Cerebellar cortex (tissue), 1 donor: ENCODE measurements at regions not wholly inside any gene's neighbourhood (a gene's known extent, or its start where the extent isn't known, plus 50 kb on each side); places are given as distances from the start of the nearest gene placed in this dataset.
A peak's percentile ranks its signal among the peaks of the same experiment; 100 is the strongest.

ENCODE experiments used
- DNase-seq: peaks from one replicate; pipeline ENCODE4 v3.0.0-alpha.2; 2015; ENCODE audit warnings: low spot score

DNA sequence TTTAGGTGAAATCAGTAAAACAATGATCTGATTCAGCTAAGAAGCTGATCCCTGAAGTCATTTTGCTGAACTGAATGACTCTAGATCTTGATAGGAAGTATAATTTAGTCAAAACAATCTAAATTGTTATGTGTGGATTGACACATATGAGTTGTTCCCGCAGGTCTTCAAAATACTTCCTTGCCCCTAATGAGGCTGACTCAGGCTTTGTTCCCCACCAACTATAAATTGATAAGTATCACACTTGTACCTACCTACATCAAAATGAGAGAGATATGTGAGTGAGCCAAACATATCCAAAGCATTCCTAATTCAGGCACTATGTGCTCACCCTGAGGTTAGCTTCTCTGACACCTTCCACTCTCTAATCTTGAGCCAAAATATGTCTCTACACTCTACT, 507.1 kb downstream of the PLPP3 start:
- no peak for DNase-seq

DNA sequence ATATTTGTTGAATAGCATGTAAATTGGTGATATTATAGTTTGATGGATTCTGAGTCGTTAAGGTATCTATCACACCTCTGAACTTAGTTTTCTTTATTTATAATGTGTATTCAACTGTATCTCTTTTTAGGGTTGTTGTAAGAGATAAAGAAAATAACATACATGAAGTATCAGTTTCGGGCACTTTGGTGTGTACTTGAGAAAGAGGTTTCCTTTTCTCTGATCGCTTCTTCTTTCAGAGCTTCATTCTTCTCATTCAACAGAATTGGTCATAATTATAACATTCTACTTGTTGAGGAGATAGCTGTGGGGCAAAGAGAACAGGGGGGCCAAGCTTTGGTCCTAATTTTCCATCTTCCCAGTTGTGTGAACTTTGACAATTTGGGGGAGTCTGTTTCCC, 508.0 kb downstream of the PLPP3 start:
- no peak for DNase-seq

DNA sequence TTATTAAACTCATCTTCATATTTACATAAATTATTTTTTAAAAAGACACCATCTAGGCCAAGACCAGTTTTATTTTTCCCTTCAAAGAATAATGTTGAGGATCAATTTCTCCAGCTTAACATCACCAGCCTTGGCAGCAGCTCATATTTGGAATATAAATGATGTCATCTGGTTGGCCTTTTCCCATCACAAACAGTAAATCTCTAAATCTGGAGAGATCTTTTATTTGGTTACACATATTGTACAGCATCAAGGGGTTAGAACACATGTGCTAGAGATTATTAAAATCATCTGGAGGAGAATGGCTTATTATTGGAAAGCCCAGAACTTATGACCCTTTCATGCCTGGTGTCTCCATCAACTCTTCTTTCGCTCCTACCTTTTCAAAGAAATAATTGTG, 508.8 kb downstream of the PLPP3 start:
- no peak for DNase-seq

DNA sequence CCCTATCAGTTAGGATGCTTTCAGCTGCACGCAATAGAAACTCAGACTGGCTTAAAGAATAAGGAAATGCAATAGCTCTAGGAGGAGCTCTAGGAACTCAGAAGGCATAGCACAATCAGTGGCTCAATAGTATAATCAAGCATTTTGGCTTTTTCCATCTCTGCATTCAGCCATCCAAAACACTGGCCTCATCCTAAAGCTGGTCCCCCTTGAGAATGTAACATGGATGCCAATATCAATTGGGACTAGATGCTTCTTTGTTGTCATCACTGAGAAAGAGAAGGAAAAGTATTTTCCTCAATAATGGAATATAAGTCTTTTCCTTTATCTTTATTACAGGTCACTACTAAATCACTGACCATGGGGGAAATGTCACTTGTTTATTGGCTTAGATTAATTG, 509.5 kb downstream of the PLPP3 start:
- no peak for DNase-seq

DNA sequence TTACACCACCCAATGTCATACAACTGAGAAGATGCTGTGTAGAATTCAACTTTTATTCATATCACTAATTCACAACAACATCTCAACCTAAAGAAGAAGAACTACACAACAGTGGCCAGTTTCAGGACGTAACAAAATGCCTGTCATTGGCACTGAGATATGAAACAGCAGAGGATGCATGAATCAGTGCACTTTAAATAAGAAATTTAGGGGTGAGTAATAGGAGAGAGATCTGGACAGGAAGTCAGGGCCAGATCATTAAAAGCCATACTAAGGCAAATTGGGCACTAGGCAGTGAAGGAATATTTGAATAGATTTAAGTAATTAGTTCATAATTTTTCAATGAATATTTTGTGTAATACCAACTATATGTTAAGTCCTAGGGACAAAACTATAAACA, 510.5 kb downstream of the PLPP3 start:
- DNase-seq, result no peak

DNA sequence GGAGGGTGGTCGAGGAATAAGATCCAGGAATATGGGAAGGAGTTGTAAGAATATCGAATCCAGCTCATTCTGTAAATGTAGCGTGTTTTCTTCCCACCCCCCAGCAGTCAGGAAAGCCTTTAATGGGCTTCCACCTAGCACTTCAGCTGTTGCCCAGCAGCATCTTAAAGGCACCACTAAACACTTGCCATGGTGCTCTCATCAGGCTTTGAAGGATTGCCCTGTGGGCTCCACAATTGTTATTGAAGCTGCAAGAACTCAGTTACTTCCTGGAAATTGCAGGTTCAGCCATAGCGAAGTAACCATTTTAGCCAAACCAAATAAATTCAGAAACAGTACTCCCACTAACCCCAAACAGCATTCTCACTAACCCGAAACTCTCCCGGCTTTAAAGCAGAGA, 511.2 kb downstream of the PLPP3 start:
- no peak for DNase-seq

DNA sequence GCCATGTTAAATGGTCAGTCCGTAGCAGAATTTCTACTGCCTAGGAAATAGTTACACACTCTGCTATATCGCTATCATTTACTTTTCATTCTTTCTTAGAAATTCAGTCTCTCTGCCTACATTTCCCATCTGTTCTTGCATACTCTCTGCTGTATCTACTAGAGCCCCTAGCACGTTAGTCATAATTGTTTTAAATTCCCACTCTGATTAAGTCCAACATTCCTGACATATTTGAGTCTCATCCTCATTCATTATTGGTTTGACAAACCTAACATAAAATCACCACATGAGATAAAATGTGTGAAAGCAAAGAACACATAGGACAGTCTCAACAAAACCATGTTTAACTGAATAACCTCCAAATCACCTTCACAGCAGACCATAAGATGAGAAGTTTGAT, 513.6 kb downstream of the PLPP3 start:
- DNase-seq, result no peak

DNA sequence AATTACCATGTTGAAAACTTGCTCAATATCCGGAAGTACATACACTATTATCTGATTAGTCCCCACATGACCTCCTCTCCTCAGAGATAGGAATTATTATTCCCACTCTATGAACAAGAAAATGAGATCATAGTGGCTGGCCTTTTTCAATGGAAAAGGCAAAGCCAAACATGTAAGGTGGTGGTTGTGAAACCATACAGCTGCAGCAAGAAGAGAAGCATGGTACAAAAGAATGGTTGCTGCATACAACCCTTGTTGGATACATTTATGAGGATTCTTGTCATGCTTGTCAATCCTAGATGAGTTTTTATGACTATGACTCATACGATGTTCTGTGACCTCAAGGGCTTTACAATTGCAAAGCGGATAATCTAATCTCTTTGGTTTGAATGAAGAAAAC, 514.7 kb downstream of the PLPP3 start:
- no peak for DNase-seq

DNA sequence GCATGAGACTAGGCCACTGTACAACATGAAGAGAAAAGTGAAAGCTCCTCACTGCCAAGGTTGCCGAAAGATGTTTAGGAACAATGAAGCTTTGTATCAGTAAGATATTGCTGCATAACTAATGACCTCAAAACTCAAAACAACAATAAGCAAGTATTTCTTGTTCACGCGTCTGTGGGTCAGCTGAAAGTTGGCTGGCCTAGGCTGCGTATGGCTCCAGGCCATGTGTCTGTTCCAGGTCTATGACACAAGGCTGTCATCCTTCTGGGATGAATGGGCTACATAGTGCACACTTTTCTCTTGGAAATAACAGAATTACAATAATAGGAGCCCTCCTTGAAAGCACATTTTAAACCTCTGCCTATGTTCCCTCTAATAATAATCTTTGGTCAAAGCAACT, 515.9 kb downstream of the PLPP3 start:
- peak; percentile 18 for DNase-seq

DNA sequence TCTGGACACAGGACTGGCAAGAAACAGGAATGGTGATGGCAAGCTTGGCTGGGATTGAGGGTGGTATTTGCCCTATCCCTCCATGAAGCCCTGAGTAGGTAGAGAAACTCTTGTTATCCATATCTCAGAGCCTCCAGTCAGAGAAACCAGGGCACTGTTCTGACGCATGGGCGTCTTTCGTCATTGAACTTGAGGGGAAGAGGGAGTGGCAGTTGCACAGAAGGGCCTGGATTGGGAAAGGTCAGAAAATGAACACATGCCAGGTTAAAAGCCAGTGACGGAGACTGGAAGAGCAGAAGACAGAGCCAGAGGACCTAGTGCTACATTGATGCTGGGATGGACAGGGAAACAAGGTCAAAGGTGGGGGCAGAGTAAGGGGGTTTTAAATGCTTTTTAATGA, 516.7 kb downstream of the PLPP3 start:
- no peak for DNase-seq

DNA sequence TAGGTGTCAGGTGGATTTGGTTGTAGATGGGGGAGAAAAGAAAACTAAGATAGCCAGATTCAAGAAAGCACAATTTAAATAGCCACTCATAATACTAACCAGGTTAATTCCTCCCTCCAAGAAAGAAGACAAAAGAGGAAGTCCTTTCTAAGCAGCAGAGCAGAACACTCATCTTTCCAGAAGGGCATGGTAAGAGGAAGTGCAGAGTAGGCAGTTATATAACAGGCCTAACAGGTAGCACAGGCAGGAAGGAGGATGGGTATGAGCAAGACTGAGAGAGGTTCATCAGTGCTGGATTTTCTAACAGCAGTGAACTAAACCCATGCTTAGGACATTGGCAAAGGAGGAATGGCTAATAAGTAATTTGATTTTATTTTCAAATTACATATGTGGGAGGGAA, 517.5 kb downstream of the PLPP3 start:
- DNase-seq, result no peak

DNA sequence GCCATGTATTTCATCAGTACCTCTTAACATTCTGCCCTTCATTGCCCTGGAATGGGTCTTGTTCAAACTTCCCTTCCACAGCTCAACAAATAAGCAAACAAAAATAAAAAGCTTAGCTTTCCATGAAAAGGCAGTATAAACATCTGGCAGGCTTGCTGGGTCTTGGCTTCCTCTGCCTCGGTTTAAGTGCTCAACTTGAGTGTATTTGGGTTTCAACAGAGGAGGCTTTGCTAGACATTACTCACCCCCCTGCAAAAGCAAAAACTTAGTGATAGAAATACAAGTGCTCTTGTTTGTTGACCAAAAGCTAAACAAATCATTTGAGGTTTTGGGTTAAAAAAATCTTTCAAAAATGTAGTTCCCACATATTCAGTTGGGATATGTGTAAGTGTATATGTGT, 518.5 kb downstream of the PLPP3 start:
- no peak for DNase-seq

DNA sequence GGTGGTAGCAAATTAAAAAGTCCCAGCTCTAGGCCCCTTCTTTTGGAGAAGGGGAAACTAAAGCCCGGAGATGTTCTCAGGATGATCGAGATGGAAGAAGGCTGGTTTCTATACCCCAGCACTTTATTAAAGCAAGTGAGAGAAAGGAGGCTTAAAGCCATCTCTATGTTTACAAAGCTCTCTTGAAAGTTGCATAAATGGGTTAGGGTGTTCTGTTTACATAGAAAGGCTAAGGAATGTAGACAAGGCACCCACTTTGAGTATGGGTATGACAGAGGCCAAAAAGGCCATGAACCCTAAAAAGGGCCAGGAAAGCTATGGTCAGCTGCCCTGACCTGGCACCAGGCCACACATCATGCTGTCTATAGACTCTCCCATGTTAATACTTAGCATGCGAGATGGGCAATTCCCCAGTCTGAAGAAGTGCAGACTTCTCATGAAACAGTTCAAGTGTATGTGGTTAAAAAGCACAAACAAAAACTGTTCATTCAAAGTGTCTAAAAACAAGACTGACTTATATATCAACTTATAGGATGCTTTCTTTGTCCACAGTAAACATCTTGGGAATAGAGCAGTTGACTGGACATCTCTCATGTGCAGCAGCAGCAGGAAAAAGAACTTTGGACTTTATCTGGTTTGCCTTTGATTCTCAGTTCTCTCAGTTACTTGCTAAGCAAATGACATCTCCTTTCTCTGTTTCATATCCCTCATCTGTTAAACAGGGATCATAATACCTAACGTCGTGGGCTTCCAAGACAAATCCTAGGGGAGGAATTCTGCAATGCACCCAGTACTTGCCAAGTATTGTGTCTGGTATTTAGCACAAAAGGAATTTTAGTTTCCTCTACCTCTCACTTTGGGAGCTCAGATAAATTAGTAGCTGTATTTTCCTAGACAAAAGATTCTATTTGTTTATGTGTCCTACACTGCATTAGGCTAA, 521.6 kb downstream of the PLPP3 start:
- no peak for DNase-seq

DNA sequence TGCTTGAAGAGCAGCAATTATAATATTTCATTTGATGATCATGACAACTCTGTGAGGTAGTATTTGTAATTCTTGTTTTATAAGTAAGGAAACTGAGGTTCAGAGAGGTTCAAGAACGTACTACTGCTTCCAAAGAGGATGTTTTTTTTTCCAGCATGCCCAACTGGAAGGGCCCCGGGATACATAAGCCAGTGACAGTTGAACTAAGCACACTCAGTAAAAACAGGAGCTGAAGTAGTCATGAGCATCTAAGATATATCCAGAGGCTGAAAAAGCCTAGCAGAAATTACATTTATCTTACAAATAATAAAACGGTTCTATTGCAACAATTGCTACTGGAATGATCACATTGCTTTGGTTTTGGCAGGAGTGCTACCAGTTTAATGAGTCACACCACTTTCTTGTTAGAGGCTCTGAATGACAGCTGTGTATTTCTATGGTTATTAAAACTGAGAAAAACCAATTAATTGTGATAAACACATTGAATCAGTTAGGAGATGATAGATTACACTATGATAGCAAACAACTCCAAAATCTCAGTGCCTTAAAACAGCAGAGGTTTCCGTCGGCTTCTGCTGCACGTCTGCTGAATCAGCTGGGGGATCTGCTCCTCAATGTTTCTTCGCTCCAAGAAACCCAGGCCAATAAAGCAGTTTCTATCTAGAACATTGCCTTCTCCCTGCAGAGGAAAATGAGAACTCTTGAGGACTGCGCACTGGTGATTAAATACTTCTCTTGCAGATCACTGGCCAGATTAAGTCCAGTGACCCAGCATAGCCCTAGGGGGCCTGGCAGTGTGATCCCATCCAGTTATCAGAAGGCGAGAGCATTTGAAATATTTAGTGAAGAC, 522.7 kb downstream of the PLPP3 start:
- DNase-seq, result no peak

DNA sequence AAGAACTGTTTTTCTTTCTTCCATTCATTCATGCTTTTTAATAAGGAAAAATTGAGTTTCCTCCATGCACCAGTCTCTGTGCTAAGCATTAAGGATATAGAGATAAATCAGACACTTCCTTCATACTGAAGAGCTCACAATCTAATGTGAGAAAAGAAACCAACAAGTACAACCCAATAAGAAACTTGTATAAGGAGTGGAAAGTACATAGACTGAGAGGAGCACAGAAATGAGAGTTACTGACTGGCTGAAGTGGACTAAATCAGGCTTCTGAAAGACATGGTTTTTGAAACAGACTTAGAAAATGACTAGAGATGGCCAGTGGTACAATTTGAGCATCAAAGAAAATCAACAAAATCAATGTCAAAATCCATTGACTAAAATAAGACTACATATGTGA, 524.4 kb downstream of the PLPP3 start:
- no peak for DNase-seq

DNA sequence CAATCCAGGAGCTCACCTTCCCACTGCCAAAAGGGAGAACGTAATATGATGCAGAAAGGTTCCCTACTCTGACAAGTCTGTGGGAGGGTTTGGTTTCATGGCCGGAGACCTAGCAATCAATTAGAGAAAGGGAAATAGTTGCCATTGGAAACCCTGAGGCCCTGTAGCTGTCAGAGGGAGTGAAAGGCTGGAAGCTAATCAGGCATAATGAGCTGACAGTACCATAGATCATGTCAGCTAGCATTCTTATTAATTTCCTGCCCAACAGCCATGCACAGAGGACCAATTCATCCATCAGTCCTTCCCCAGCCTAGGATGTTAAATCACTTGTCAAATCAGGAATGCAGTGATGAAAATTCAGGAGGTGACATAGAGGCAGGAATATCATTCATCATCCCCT, 527.3 kb downstream of the PLPP3 start:
- DNase-seq, result no peak

DNA sequence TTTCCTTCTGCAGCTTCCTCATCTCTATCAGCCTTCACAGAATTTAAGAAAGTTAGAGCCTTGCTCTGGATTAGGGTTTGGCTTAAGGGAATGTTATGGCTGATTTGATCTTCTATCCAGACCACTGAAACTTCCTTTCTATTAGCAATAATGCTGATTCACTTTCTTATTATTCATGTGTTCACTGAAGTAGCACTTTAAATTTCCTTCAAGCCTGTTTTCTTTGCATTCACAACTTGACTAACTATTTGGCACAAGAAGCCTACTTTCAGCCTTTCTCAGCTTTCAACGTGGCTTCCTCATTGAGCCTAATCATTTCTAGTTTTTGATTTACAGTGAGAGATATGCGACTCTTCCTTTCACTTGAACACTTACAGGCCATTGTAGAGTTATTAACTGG, 528.5 kb downstream of the PLPP3 start:
- no peak for DNase-seq

DNA sequence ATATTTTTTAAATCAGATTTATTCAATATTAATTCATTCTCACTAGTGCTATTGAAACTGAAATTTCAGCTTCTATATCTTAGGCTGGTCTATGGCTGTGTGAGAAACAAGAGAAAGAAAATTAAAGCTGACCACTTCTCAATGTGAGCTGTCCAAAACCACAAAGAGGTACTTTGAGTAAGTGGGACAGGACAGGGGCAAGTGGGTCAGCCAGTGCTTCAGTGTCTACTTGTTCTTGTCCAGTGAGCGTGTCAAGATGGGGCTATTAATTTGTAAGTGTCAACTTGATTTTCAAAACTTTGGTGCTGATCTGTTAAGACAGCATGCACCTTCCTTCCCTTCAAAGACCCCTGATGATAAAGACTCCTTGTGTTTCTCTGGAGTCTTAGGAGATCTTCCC, 533.9 kb downstream of the PLPP3 start:
- no peak for DNase-seq

DNA sequence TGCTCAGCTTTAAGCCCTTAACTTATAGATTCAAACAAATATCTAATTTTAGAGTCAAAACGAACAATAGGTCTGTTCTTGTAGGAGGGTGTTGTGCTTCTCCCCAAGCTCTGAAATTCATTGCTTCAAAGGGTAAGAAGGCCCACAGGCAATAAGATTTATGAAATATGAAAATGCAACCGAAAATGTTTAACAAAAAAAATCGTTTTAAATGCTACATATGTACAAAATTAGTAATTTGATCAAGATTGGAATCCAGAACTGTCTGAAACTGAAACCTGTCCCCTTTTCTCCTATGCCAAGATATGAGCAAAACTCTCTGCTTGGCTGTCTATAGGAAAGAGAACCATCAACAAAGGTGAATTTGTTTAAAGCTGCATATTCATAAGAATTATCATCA, 534.3 kb downstream of the PLPP3 start:
- DNase-seq, result no peak

DNA sequence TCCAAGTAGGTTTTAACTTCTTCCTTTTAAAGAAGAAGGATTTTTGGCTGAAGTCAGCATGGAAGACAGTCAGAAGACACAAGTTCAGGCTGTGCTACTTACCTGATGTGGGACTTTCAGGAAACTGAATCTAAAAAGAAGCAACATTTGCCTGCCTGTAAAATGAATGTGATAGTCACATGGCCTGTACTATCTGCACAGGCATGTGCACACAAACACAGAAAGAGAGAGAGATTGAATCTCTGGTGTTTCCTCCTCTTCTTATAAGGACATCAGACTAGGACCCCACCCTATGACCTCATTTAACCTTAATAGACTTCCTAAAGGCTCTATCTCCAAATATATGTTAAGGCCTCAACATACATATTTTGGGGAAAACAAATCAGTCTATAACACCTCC, 542.9 kb downstream of the PLPP3 start:
- no peak for DNase-seq

DNA sequence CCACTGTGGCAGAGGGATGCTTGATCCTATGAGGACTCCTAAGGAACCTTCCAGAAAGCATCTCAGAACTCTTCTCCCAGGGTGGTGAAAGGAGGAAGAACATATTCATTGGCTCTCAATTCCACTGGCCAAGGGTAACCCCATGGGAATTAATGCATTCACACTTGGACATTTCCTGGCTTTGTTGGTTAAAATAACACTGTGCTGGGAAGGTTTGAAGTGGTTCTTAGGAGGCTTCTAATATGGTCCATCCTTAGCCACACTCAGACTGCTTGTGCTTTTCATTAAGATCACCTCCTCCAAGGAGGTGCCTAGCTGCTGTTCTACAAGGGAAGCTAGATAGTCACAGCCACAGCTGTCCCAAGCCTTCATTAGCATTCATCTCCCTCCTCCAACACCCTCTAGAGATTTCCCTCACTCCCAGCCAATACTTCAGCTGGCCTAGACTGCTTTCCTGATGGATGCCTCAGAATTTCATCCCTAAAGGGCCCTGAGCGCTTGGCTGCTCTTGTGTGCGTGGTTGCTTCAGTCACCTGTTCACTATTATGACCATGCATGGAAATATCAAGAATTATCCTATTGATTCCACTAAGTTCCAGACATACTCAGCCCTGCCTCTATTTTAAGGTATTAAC, 544.4 kb downstream of the PLPP3 start:
- no peak for DNase-seq

DNA sequence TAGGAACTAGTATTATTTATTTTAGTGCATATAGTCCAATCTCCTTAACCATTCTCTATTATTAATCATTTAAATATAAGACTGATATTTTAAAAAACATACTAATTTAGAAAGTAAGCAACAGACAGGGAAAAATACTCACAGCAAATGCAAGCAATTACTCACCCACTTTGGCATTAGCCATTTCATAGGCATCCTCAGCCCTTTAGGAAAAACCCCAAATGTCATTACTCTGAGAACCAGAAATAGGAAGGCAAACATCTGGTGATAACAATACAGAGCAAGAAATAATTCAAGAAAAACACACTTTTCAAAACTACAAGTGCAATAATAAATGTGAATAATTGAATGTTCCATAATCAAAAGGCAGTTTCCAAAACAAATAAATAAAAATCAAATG, 545.1 kb downstream of the PLPP3 start:
- DNase-seq, result no peak
